ENCODE measurements at regions not wholly inside any gene's neighbourhood (a gene's known extent, or its start where the extent isn't known, plus 50 kb on each side); places are given as distances from the start of the nearest gene placed in this dataset.

DNA sequence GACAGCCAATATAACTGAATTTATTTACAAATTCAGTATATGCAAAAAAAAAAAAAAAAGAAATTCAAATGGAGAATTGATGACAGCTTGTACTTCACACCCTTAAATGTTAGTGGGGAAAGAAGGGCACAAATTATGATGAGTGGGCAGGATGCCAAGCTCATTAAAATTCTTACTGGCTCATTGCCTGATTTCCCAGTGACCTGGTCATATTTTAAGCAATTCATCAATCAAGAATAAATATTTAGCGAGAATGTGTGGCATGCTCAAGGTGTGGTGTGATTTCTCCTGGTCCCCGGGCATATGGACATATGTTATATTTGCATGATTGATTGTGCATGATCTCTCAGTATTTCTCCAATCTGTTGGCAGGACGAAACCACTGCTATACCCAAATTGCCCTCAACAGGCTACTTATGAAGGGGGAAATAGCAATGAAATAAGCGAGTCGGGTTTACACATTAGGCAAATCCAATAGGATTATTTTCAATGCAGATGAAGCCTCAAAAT is 883.0 kb downstream of the LRRTM4 start:
- ChIA-PET CTCF (no interaction called here), POLR2A (no interaction called here)
- DNase-seq = no peak
- no peaks in the 10 kb centered on the region for H3K27me3 ChIP-seq (ENCODE audit: insufficient read depth)
- TF ChIP-seq, protein P1, sequence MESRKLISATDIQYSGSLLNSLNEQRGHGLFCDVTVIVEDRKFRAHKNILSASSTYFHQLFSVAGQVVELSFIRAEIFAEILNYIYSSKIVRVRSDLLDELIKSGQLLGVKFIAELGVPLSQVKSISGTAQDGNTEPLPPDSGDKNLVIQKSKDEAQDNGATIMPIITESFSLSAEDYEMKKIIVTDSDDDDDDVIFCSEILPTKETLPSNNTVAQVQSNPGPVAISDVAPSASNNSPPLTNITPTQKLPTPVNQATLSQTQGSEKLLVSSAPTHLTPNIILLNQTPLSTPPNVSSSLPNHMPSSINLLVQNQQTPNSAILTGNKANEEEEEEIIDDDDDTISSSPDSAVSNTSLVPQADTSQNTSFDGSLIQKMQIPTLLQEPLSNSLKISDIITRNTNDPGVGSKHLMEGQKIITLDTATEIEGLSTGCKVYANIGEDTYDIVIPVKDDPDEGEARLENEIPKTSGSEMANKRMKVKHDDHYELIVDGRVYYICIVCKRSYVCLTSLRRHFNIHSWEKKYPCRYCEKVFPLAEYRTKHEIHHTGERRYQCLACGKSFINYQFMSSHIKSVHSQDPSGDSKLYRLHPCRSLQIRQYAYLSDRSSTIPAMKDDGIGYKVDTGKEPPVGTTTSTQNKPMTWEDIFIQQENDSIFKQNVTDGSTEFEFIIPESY (IDR thresholded peaks at IDR 0.05; ENCODE audit: borderline replicate concordance, low read depth) = no peak
- no peak for TF ChIP-seq EP300 (IDR thresholded peaks at IDR 0.05; ENCODE audit: borderline replicate concordance in 1 of 2, low read depth in 1 of 2, low read length in 1 of 2)
- TF ChIP-seq FOSL2 (IDR thresholded peaks at IDR 0.05; ENCODE audit: borderline replicate concordance, low read depth) = no peak
- TF ChIP-seq RXRA (IDR thresholded peaks at IDR 0.05; ENCODE audit: borderline replicate concordance, low read depth) = no peak
- no peak for TF ChIP-seq ELF1 (IDR thresholded peaks at IDR 0.05)
- no peak for TF ChIP-seq RFX5 (IDR thresholded peaks at IDR 0.05; ENCODE audit: low read length)
- no peak for TF ChIP-seq POLR2AphosphoS5 (IDR thresholded peaks at IDR 0.05; ENCODE audit: low read depth, low read length)
- no peaks in the 10 kb centered on the region for H3K9me2 ChIP-seq
- H4K20me1 ChIP-seq (ENCODE audit: insufficient read depth) = no peaks in the 10 kb centered on the region
- 37% methylated on average over 5 of the region's 5 CpGs for WGBS (ENCODE audit: low lambda C conversion rate)
- no peaks in the 10 kb centered on the region for H3K36me3 ChIP-seq (replicated peaks in 1 of 2; ENCODE audit: control insufficient read depth in 1 of 2, insufficient read depth in 2 of 2, low read length in 1 of 2)
- no peak overlapping the region for H3K27ac ChIP-seq (ENCODE audit: low read depth in 2 of 2, low read length in 1 of 2)
- H3K9me3 ChIP-seq = no peaks in the 10 kb centered on the region
- no peaks in the 10 kb centered on the region for H3F3A ChIP-seq (replicated peaks; ENCODE audit: insufficient read depth)
- no peak overlapping the region for H2AFZ ChIP-seq (ENCODE audit: low read depth)
- no peak overlapping the region for H3K4me2 ChIP-seq
- no peaks in the 10 kb centered on the region for H3K4me1 ChIP-seq (ENCODE audit: control insufficient read depth in 1 of 2, insufficient read depth in 2 of 2, low read depth in 1 of 2, low read length in 1 of 2)
- H3K4me3 ChIP-seq (ENCODE audit: low read depth in 2 of 2, low read length in 1 of 2) = no peak overlapping the region
- no peaks in the 10 kb centered on the region for H3K79me2 ChIP-seq (ENCODE audit: insufficient read depth)
- H3K9ac ChIP-seq = no peak overlapping the region

DNA sequence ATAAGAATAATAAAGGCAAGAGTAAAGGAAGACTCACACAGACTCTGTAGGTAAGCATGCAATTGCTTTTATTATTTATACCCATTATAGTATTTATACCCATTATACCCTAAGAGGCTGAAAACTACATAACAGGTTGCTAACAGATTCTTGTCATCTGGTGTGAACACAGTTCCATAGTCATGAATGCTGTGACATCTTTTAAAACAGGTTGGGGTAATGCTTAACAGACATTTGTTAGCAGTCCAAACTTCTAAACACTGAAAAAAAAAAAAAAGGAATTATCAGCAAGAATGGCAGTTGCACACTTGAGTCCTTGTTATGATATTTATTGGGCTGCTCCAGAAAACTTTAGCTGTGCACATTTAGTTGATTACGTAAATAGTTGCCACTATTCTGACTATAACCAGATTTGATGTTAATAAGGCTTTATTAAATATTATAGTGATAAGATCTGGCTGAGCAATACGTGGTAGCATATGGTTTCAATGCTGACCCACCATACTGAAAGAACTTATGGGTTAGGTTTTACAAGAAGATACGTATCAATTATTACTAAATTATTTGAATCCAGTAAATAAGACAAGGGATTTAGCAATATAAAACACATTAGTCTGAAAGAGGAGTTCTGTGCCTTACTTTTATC is 888.8 kb downstream of the LRRTM4 start:
- Histone ChIP-seq H3K4me3 (ENCODE audit: low read depth in 2 of 2, low read length in 1 of 2) (no peak overlapping the region), H3K27me3 (ENCODE audit: insufficient read depth) (no peaks in the 10 kb centered on the region), H3K9me2 (no peaks in the 10 kb centered on the region), H2AFZ (ENCODE audit: low read depth) (no peak overlapping the region), H3K79me2 (ENCODE audit: insufficient read depth) (no peaks in the 10 kb centered on the region), H3K9me3 (no peaks in the 10 kb centered on the region), H3K36me3 (replicated peaks in 1 of 2; ENCODE audit: control insufficient read depth in 1 of 2, insufficient read depth in 2 of 2, low read length in 1 of 2) (no peaks in the 10 kb centered on the region), H3K9ac (no peak overlapping the region), H4K20me1 (ENCODE audit: insufficient read depth) (no peaks in the 10 kb centered on the region), H3K4me2 (no peak overlapping the region), H3F3A (replicated peaks; ENCODE audit: insufficient read depth) (no peaks in the 10 kb centered on the region), H3K4me1 (ENCODE audit: control insufficient read depth in 1 of 2, insufficient read depth in 2 of 2, low read depth in 1 of 2, low read length in 1 of 2) (no peaks in the 10 kb centered on the region; a peak in 1 of 4 replicates), H3K27ac (ENCODE audit: low read depth in 2 of 2, low read length in 1 of 2) (peak overlapping the region in 1 of 2 experiments; percentile 81; a peak in 2 of 4 replicates)
- 20% methylated on average over 3 of the region's 3 CpGs for WGBS (ENCODE audit: low lambda C conversion rate)
- DNase-seq = peak; percentile 1
- ChIA-PET POLR2A (no interaction called here), CTCF (interaction anchor here (1.0 kb wide), 1 partner anchor 9 kb away, joined by 3 read pairs; no protein-coding TSS in a partner anchor)
- TF ChIP-seq EP300 (IDR thresholded peaks at IDR 0.05; ENCODE audit: borderline replicate concordance in 1 of 2, low read depth in 1 of 2, low read length in 1 of 2) (peak in 1 of 2 experiments; percentile 80; a peak in 2 of 4 replicates), CHD2 (IDR thresholded peaks at IDR 0.05; ENCODE audit: low read length, partially characterized antibody) (no peak)
- TF ChIP-seq, protein P2, sequence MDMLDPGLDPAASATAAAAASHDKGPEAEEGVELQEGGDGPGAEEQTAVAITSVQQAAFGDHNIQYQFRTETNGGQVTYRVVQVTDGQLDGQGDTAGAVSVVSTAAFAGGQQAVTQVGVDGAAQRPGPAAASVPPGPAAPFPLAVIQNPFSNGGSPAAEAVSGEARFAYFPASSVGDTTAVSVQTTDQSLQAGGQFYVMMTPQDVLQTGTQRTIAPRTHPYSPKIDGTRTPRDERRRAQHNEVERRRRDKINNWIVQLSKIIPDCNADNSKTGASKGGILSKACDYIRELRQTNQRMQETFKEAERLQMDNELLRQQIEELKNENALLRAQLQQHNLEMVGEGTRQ (IDR thresholded peaks at IDR 0.05; ENCODE audit: borderline replicate concordance, low read depth, low read length) = no peak
